Mesenchymal stem cell (in vitro differentiated cells and primary cell): ENCODE measurements at regions not wholly inside any gene's neighbourhood (a gene's known extent, or its start where the extent isn't known, plus 50 kb on each side); places are given as distances from the start of the nearest gene placed in this dataset.

Experiments used
- DNase-seq: peaks from one replicate; pipeline ENCODE4 v3.0.0-alpha.2; 2013
- H2AFZ ChIP-seq: one replicate; pipeline ENCODE4 v1.6.1; 2013; ENCODE audit warnings: low read depth, mild to moderate bottlenecking, control low read depth, inconsistent platforms, low read length, moderate library complexity
- H2AK5ac ChIP-seq: 2 replicates; pipeline ENCODE4 v1.6.1; 2013; ENCODE audit warnings: low read length, moderate library complexity, mild to moderate bottlenecking, inconsistent platforms; ENCODE audit not compliant: severe bottlenecking
- H2BK120ac ChIP-seq: one replicate; pipeline ENCODE4 v1.6.1; 2013; ENCODE audit warnings: low read depth, mild to moderate bottlenecking, inconsistent platforms, low read length, moderate library complexity
- H2BK12ac ChIP-seq, 2 experiments: one replicate each; pipeline ENCODE4 v1.6.1; 2013; ENCODE audit warnings: inconsistent platforms in 2 of 2, low read length in 2 of 2, mild to moderate bottlenecking in 2 of 2, moderate library complexity in 2 of 2, control low read depth in 1 of 2
- H2BK15ac ChIP-seq: one replicate; pipeline ENCODE4 v1.6.1; 2013; ENCODE audit warnings: mild to moderate bottlenecking, low read depth, inconsistent platforms; ENCODE audit not compliant: poor library complexity, severe bottlenecking
- H2BK5ac ChIP-seq: 2 replicates; pipeline ENCODE4 v1.6.1; 2013; ENCODE audit warnings: low read depth, mild to moderate bottlenecking, low read length, control low read depth, inconsistent platforms; ENCODE audit not compliant: poor library complexity, severe bottlenecking
- H3K14ac ChIP-seq, 2 experiments: one replicate each; pipeline ENCODE4 v1.6.1; 2013; ENCODE audit warnings: inconsistent platforms in 2 of 2, low read length in 2 of 2, control low read depth in 1 of 2, mild to moderate bottlenecking in 1 of 2, moderate library complexity in 1 of 2
- H3K18ac ChIP-seq, 2 experiments: one replicate each; pipeline ENCODE4 v1.6.1; 2013; ENCODE audit warnings: inconsistent platforms in 2 of 2, low read length in 2 of 2, control low read depth in 1 of 2, low read depth in 1 of 2, mild to moderate bottlenecking in 1 of 2
- H3K23ac ChIP-seq, 2 experiments: one replicate each; pipeline ENCODE4 v1.6.1; 2013; ENCODE audit warnings: inconsistent platforms in 2 of 2, low read length in 2 of 2, mild to moderate bottlenecking in 2 of 2, moderate library complexity in 2 of 2, control low read depth in 1 of 2
- H3K27ac ChIP-seq: 2 replicates; pipeline ENCODE4 v1.5.1; 2013; ENCODE audit warnings: mild to moderate bottlenecking, moderate library complexity, low read length, control low read depth, inconsistent platforms; ENCODE audit not compliant: poor library complexity, severe bottlenecking
- H3K27me3 ChIP-seq, 2 experiments: 2 replicates each; pipeline versions ENCODE4 v1.6.1 to v1.7.0; 2013; ENCODE audit warnings: low read length in 2 of 2, mild to moderate bottlenecking in 2 of 2, moderate library complexity in 2 of 2, control low read depth in 1 of 2, inconsistent platforms in 1 of 2; ENCODE audit not compliant: control insufficient read depth in 1 of 2, insufficient read depth in 1 of 2
- H3K36me3 ChIP-seq, 2 experiments: 2 replicates each; pipeline versions ENCODE4 v1.6.1 to v1.7.0; 2013; ENCODE audit warnings: low read length in 2 of 2, control low read depth in 1 of 2, inconsistent platforms in 1 of 2, low read depth in 1 of 2, mild to moderate bottlenecking in 1 of 2; ENCODE audit not compliant: insufficient read depth in 2 of 2, control insufficient read depth in 1 of 2
- H3K4ac ChIP-seq, 2 experiments: one replicate each; pipeline ENCODE4 v1.6.1; 2013; ENCODE audit warnings: inconsistent platforms in 2 of 2, low read length in 2 of 2, mild to moderate bottlenecking in 2 of 2, moderate library complexity in 2 of 2, control low read depth in 1 of 2, low read depth in 1 of 2
- H3K4me1 ChIP-seq: 2 replicates; pipeline ENCODE4 v1.6.1; 2013; ENCODE audit warnings: low read depth, low read length, control low read depth; ENCODE audit not compliant: control insufficient read depth, insufficient read depth
- H3K4me2 ChIP-seq: 2 replicates; pipeline ENCODE4 v1.6.1; 2013; ENCODE audit warnings: low read length, mild to moderate bottlenecking, inconsistent platforms; ENCODE audit not compliant: poor library complexity, severe bottlenecking
- H3K4me3 ChIP-seq, 2 experiments: 2 replicates each; pipeline versions ENCODE4 v1.5.1 to v1.7.0; 2013; ENCODE audit warnings: low read length in 2 of 2, mild to moderate bottlenecking in 2 of 2, control low read depth in 1 of 2, low read depth in 1 of 2; ENCODE audit not compliant: insufficient read depth in 1 of 2
- H3K79me1 ChIP-seq: replicated peaks from 2 replicates; pipeline ENCODE4 v1.6.1; 2013; ENCODE audit warnings: mild to moderate bottlenecking, control low read depth, low read length, inconsistent platforms; ENCODE audit not compliant: poor library complexity, severe bottlenecking
- H3K9ac ChIP-seq: 2 replicates; pipeline ENCODE4 v1.7.0; 2013; ENCODE audit warnings: mild to moderate bottlenecking, low read length, moderate library complexity
- H3K9me3 ChIP-seq: 2 replicates; pipeline ENCODE4 v1.7.0; 2013; ENCODE audit warnings: mild to moderate bottlenecking, low read length; ENCODE audit not compliant: control insufficient read depth
- H4K8ac ChIP-seq: one replicate; pipeline ENCODE4 v1.6.1; 2013; ENCODE audit warnings: inconsistent platforms, mild to moderate bottlenecking, low read length, moderate library complexity
- H4K91ac ChIP-seq: one replicate; pipeline ENCODE4 v1.6.1; 2013; ENCODE audit warnings: mild to moderate bottlenecking, low read length, inconsistent platforms
- WGBS: methylation state at CpG from one replicate; pipeline ENCODE4 v1.1.7; 2013; ENCODE audit warnings: mixed read lengths; 5-methylcytosine and 5-hydroxymethylcytosine counted together

DNA sequence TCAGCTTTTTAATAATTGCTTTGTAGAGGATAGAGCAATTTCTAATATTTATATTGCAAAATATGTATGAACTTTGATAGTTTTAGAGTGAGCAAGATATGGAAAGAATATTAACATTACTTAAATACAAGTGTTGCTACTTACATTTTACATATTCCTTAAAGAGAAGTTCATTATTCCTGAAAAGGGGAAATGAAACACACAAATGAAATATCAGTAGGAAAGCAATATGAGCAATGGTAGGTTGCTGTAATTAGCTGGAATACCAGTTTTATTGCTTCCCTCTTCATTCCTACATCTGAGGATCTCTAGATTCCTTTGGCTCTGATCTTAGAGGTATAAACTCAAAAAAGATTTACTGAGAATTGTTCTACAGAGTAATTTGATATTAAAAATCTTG is 414.1 kb downstream of the FAM170A start:
- no peak overlapping the region for H3K23ac ChIP-seq
- no peaks in the 10 kb centered on the region for H3K36me3 ChIP-seq
- H3K4me1 ChIP-seq = peaks cover 1% of the 10 kb centered on the region
- no peaks in the 10 kb centered on the region for H3K79me1 ChIP-seq
- no peaks in the 10 kb centered on the region for H3K27me3 ChIP-seq
- H2BK15ac ChIP-seq = no peak overlapping the region
- H2BK5ac ChIP-seq = no peak overlapping the region
- no peak overlapping the region for H2BK120ac ChIP-seq
- H3K4me3 ChIP-seq = no peak overlapping the region
- no peak overlapping the region for H2BK12ac ChIP-seq
- H4K8ac ChIP-seq = no peak overlapping the region
- no peak overlapping the region for H3K4me2 ChIP-seq
- no peak overlapping the region for H4K91ac ChIP-seq
- no peak overlapping the region for H3K18ac ChIP-seq
- no peak overlapping the region for H2AFZ ChIP-seq
- H3K9me3 ChIP-seq = no peaks in the 10 kb centered on the region
- H3K9ac ChIP-seq = no peak overlapping the region
- no peak for DNase-seq
- no peak overlapping the region for H2AK5ac ChIP-seq
- no peak overlapping the region for H3K4ac ChIP-seq
- H3K14ac ChIP-seq = no peak overlapping the region
- no peak overlapping the region for H3K27ac ChIP-seq

DNA sequence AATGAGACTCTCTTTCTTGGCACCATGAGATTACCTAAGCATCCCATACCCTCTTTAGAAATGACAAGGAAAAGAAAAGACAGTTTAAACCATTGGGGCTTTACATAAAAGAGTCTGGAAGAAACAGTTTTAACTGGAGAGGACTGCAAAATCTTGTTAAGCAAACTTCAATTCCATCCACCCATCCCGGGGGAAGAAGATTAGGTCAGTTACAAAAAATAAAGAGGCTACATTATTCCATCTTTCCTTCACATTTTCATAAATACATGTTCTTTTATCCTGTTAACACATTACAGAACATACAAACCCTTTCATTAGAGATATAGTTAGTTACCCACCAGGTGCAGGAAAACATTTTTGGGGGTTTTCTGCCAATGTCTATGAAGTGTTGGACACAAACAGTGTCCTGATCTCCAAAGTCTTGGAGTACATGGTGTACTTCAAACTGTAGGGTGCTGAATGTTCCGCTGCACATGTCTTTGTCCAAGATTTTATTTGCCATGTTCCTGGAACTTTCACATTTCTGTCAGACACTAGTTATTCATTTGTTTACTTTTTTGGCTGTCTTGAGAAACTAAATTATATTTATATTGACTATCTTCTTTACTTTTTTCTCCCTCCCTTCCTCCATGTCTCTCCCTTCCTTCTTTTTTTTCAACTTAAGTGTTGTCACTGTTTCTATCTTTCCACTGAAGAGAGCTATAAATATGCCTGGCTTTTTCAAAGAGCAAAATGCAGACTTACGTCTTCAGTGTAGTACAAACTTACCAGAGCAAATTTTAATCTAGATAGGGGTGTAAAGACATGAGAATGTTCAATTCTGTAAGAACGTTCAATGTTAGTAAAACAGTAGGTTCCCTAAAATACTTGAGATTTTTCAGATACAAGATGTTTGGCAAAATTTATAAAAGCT is 410.9 kb upstream of the PRR16 start:
- H3K4me3 ChIP-seq = no peak overlapping the region
- peak; percentile 21 for DNase-seq
- peak overlapping the region; percentile 44 for H3K9ac ChIP-seq
- no peaks in the 10 kb centered on the region for H3K9me3 ChIP-seq
- H3K4me1 ChIP-seq = no peaks in the 10 kb centered on the region
- no peak overlapping the region for H2BK12ac ChIP-seq
- H3K79me1 ChIP-seq = no peaks in the 10 kb centered on the region
- no peak overlapping the region for H3K14ac ChIP-seq
- H4K91ac ChIP-seq = no peak overlapping the region
- no peak overlapping the region for H3K23ac ChIP-seq
- WGBS = 86% methylated on average over 3 of the region's 4 CpGs
- no peak overlapping the region for H3K4ac ChIP-seq
- no peak overlapping the region for H2BK5ac ChIP-seq
- H2BK120ac ChIP-seq = no peak overlapping the region
- no peaks in the 10 kb centered on the region for H3K36me3 ChIP-seq
- no peak overlapping the region for H3K18ac ChIP-seq
- H2BK15ac ChIP-seq = no peak overlapping the region
- no peak overlapping the region for H2AFZ ChIP-seq
- no peak overlapping the region for H4K8ac ChIP-seq
- H3K4me2 ChIP-seq = no peak overlapping the region
- H3K27me3 ChIP-seq = no peaks in the 10 kb centered on the region
- H2AK5ac ChIP-seq = no peak overlapping the region
- H3K27ac ChIP-seq = no peak overlapping the region

DNA sequence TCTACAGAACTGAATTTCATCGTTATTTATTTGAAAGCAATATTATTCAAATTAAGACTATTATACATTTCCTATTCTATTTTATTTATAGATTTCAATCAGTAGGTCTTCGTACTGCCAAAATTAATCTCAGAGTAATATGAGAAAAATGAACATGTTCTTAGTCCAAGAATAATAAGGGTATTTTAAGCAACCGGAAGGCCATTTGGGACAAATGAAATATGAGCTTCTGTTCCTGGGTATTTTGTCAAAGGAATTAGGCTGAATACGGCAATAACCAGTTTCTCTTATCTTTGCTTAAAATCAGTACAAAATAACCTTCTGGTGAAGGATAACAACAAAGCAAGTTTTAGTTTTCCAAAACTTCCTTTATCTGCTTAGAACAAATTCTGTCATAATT is 410.3 kb upstream of the PRR16 start:
- Histone ChIP-seq H2BK120ac (no peak overlapping the region), H3K4me1 (no peaks in the 10 kb centered on the region), H3K23ac (no peak overlapping the region), H3K14ac (no peak overlapping the region), H3K4me2 (no peak overlapping the region), H3K36me3 (no peaks in the 10 kb centered on the region), H4K8ac (no peak overlapping the region), H3K9ac (peak overlapping the region; percentile 44), H3K9me3 (no peaks in the 10 kb centered on the region), H3K4me3 (no peak overlapping the region), H4K91ac (no peak overlapping the region), H2BK15ac (no peak overlapping the region), H3K27ac (no peak overlapping the region), H3K27me3 (no peaks in the 10 kb centered on the region), H2AK5ac (no peak overlapping the region), H3K4ac (no peak overlapping the region), H3K18ac (no peak overlapping the region), H3K79me1 (no peaks in the 10 kb centered on the region), H2BK12ac (no peak overlapping the region), H2AFZ (no peak overlapping the region), H2BK5ac (no peak overlapping the region)
- no peak for DNase-seq
- no CpG with 5 or more reads among the region's 4 CpGs for WGBS

DNA sequence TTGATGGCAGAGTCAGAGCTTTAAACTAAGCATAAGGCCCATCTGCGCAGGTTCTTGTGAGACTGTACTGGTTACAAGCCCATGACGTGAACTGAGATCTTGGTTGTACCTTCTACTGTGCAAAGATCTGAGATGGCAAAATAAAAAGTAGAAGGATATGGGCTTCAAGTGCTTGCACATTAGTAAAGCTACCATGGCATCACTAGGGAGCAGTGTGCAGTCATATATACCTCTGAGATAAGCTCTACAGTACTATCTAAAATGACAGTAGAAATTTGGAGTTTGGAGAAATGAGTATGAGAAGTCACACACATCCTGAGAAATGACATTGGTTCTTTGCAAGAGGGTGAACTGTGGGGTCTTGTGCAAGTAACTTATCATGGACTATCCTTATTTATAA is 408.2 kb upstream of the PRR16 start:
- no peak overlapping the region for H2AK5ac ChIP-seq
- no peak overlapping the region for H3K4me3 ChIP-seq
- H2BK12ac ChIP-seq = peak overlapping the region in 1 of 2 experiments; percentile 63
- H3K14ac ChIP-seq = no peak overlapping the region
- H2BK15ac ChIP-seq = no peak overlapping the region
- no peak overlapping the region for H3K18ac ChIP-seq
- no peak overlapping the region for H2BK120ac ChIP-seq
- no peak overlapping the region for H3K23ac ChIP-seq
- H3K9me3 ChIP-seq = no peaks in the 10 kb centered on the region
- no peak overlapping the region for H3K27ac ChIP-seq
- no peak overlapping the region for H4K91ac ChIP-seq
- peak overlapping the region; percentile 5 for H3K9ac ChIP-seq
- DNase-seq = peak; percentile 62
- H4K8ac ChIP-seq = no peak overlapping the region
- WGBS = 95% methylated on average over 2 of the region's 2 CpGs
- H2BK5ac ChIP-seq = no peak overlapping the region
- no peak overlapping the region for H2AFZ ChIP-seq
- no peak overlapping the region for H3K4ac ChIP-seq
- no peak overlapping the region for H3K4me2 ChIP-seq
- H3K4me1 ChIP-seq = no peaks in the 10 kb centered on the region
- H3K27me3 ChIP-seq = no peaks in the 10 kb centered on the region
- no peaks in the 10 kb centered on the region for H3K79me1 ChIP-seq
- no peaks in the 10 kb centered on the region for H3K36me3 ChIP-seq
